Tongue (tissue), 1 donor: ENCODE measurements at regions not wholly inside any gene's neighbourhood (a gene's known extent, or its start where the extent isn't known, plus 50 kb on each side); places are given as distances from the start of the nearest gene placed in this dataset.
"Not testable (repeated sequence)": the region's sequence is repeated elsewhere in the genome, so short reads cannot be mapped to it uniquely, and the experiment has no call there.

Experiments
- DNase-seq: peaks from one replicate; pipeline ENCODE4 v3.0.0-alpha.2; 2015

- DNase-seq = not testable (repeated sequence)
Observed at GRCh38 chr10:35263827-35264226, 72.5 kb upstream of the CCNY start.

- DNase-seq = not testable (repeated sequence)
Observed at GRCh38 chr10:35264636-35265035, 71.7 kb upstream of the CCNY start.

GRCh38 chr10:35265435-35265834 lies 70.9 kb upstream of the CCNY start:
- no peak for DNase-seq

GRCh38 chr10:35268323-35268722 lies 68.0 kb upstream of the CCNY start:
- DNase-seq = no peak

GRCh38 chr10:35268791-35269257 lies 67.5 kb upstream of the CCNY start:
- DNase-seq = no peak

- no peak for DNase-seq
Observed at GRCh38 chr10:35270100-35270499, 66.2 kb upstream of the CCNY start.

- peak; percentile 37 for DNase-seq
Observed at GRCh38 chr10:35271086-35271858, 65.0 kb upstream of the CCNY start.

- not testable (repeated sequence) for DNase-seq
Observed at GRCh38 chr10:35271859-35272165, 64.5 kb upstream of the CCNY start.

- DNase-seq = not testable (repeated sequence)
Observed at GRCh38 chr10:35272401-35272800, 63.9 kb upstream of the CCNY start.

- DNase-seq = not testable (repeated sequence)
Observed at GRCh38 chr10:35273994-35274393, 62.3 kb upstream of the CCNY start.

GRCh38 chr10:35274498-35275060 lies 61.7 kb upstream of the CCNY start:
- DNase-seq = peak; percentile 85

- DNase-seq = no peak
Observed at GRCh38 chr10:35276889-35277288, 59.4 kb upstream of the CCNY start.

GRCh38 chr10:35280246-35280645 lies 56.1 kb upstream of the CCNY start:
- not testable (repeated sequence) for DNase-seq
